Large intestine (tissue), 3 donors: ENCODE measurements at regions not wholly inside any gene's neighbourhood (a gene's known extent, or its start where the extent isn't known, plus 50 kb on each side); places are given as distances from the start of the nearest gene placed in this dataset.

ENCODE experiments used
- DNase-seq, 2 donors: peaks; one replicate each; pipeline versions ENCODE4 v3.0.0 to v3.0.0-alpha.2; 2013
- H3K27ac ChIP-seq: one replicate; pipeline ENCODE4 v1.5.1; 2013; ENCODE audit warnings: low read length
- H3K27me3 ChIP-seq: 2 replicates; pipeline ENCODE4 v1.6.1; 2013; ENCODE audit warnings: low read length; ENCODE audit not compliant: control insufficient read depth, insufficient read depth
- H3K36me3 ChIP-seq: 2 replicates; pipeline ENCODE4 v1.6.1; 2013; ENCODE audit warnings: low read length; ENCODE audit not compliant: control insufficient read depth, insufficient read depth
- H3K4me1 ChIP-seq: one replicate; pipeline ENCODE4 v1.6.1; 2013; ENCODE audit warnings: low read length; ENCODE audit not compliant: control insufficient read depth, insufficient read depth
- H3K4me3 ChIP-seq: one replicate; pipeline ENCODE4 v1.5.1; 2013; ENCODE audit warnings: low read length
- H3K9me3 ChIP-seq: one replicate; pipeline ENCODE4 v1.6.1; 2013; ENCODE audit warnings: mild to moderate bottlenecking, low read depth, low read length, moderate library complexity; ENCODE audit not compliant: control insufficient read depth
- WGBS: methylation state at CpG from one replicate; pipeline ENCODE4 v1.1.5; 2013; ENCODE audit warnings: low lambda C conversion rate; ENCODE audit not compliant: insufficient coverage; 5-methylcytosine and 5-hydroxymethylcytosine counted together

DNA sequence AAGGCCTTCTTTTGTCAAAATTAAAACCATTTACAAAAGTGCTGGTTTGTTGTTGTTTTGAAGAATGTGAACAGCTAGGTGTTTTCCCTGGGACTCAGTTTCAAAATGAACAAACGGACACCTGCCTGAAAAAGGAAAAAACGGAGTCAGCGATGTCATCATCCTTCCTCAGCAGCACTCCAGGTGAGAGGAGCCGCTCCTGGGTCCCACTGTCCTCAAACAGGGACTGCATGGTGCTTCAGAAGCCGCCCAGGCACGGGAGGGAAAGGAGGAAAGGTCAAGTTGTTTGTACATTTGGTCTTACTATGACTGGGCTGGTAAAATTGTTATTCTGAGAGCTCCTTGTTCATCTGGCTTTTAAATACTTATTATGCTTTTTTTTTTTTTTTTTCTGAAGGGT, 69.0 kb upstream of the ZSWIM6 start:
- Histone ChIP-seq H3K9me3 (no peaks in the 10 kb centered on the region), H3K36me3 (no peaks in the 10 kb centered on the region), H3K4me1 (no peaks in the 10 kb centered on the region), H3K4me3 (no peak overlapping the region), H3K27me3 (no peaks in the 10 kb centered on the region), H3K27ac (no peak overlapping the region)
- DNase-seq: no peak
- WGBS: no CpG with 5 or more reads among the region's 6 CpGs

DNA sequence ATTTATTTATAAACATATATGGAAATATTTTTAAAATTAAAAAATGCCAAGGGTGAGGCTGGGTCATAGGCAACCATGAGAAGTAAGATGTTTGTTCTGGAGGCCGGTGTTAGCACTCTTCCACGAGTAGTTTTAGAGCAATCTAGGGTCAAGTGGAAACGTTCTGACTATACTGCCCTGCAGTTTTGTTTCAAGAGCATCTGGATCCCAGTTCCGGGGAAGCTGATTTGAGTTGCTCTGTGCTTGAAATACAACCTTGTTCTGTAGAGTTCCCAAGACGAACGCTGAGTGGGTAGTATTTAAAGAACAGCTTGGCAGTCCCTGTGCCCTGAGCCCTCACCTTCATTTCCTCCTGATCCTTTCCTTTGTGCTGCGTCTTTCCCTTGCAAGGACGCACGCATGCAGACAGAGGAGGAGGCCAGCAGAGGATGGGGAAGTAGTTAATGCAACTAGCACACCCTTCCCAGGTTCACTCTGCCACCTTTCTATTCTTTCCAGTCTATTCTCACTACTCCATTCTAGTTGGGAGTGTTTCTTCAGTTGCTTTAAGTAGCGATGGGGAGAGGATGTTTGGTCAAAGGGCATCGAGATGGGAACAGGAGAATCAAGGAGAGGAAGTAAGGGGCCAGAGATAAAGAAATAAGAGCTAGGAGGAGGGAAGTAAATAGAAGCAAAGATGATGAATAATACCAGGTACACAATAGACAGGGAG, 68.3 kb upstream of the ZSWIM6 start:
- WGBS: no CpG with 5 or more reads among the region's 11 CpGs
- H3K27ac ChIP-seq: no peak overlapping the region
- no peaks in the 10 kb centered on the region for H3K36me3 ChIP-seq

DNA sequence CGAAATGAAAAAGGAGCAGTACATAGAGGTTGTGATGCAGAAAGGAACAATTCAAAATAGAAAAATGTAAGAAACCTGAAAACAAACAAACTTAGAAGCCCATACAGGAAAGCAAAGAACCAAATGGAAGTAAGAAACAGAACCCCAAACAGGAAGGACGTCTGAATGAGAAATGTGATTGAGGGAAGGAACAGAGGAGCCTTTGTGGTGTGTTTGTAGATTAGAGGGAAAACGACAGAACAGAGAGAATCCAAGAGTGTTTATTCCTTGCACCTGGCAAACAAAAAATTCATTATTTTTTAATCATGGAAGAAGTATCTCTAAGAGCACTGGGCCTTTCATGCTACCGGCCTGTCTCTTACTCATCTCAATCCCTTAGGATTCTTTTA, 67.8 kb upstream of the ZSWIM6 start:
- 80% methylated on average over 3 of the region's 4 CpGs for WGBS
- Histone ChIP-seq H3K4me1 (no peaks in the 10 kb centered on the region), H3K9me3 (no peaks in the 10 kb centered on the region), H3K4me3 (no peak overlapping the region), H3K27ac (no peak overlapping the region), H3K36me3 (no peaks in the 10 kb centered on the region), H3K27me3 (no peaks in the 10 kb centered on the region)
- DNase-seq: no peak

More for the DNA sequence above, 68.3 kb upstream of the ZSWIM6 start:
- Histone ChIP-seq H3K9me3 (no peaks in the 10 kb centered on the region), H3K4me1 (no peaks in the 10 kb centered on the region), H3K27me3 (no peaks in the 10 kb centered on the region), H3K4me3 (no peak overlapping the region)
- DNase-seq: no peak

DNA sequence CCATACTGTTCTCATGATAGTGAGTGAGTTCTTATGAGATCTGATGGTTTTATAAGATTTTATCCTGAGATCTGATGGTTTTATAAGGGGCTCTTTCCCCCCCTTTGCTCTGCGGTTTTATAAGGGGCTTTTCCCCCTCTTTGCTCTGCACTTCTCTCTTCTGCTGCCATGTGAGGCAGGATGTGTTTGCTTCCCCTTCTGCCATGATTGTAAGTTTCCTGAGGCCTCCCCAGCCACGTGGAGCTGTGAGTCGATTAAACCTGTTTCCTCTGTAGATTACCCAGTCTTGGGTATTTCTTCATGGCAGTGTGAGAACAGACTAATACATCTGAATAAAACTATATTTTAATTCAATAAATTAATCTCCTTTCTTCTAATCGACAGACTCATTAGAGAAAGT, 64.9 kb upstream of the ZSWIM6 start:
- no peak for DNase-seq
- Histone ChIP-seq H3K4me1 (no peaks in the 10 kb centered on the region), H3K27ac (no peak overlapping the region), H3K27me3 (no peaks in the 10 kb centered on the region), H3K4me3 (no peak overlapping the region), H3K36me3 (no peaks in the 10 kb centered on the region), H3K9me3 (no peaks in the 10 kb centered on the region)
- 90% methylated on average over 2 of the region's 4 CpGs for WGBS

DNA sequence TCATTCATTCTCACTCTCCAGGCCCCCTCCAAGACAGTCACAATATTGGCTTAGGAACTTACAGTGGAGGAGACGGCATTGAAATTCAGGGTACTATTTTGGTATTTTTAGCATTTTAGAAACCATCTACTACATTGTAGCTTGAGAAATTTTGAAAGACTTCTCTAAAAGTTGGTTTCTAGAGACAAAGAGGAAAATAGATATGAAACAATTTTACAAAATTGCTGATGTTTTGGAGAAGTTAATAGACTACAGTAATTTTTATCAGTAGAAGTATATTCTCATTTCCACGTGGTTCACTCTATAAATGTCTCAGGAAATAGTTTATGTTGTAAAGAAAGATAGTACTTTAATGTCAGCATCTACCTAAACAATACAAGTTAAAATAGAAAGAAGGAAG, 63.2 kb upstream of the ZSWIM6 start:
- no CpG with 5 or more reads among the region's 2 CpGs for WGBS
- H3K36me3 ChIP-seq: no peaks in the 10 kb centered on the region
- no peaks in the 10 kb centered on the region for H3K4me1 ChIP-seq
- H3K9me3 ChIP-seq: no peaks in the 10 kb centered on the region
- no peak overlapping the region for H3K27ac ChIP-seq
- H3K27me3 ChIP-seq: no peaks in the 10 kb centered on the region
- no peak for DNase-seq
- no peak overlapping the region for H3K4me3 ChIP-seq

DNA sequence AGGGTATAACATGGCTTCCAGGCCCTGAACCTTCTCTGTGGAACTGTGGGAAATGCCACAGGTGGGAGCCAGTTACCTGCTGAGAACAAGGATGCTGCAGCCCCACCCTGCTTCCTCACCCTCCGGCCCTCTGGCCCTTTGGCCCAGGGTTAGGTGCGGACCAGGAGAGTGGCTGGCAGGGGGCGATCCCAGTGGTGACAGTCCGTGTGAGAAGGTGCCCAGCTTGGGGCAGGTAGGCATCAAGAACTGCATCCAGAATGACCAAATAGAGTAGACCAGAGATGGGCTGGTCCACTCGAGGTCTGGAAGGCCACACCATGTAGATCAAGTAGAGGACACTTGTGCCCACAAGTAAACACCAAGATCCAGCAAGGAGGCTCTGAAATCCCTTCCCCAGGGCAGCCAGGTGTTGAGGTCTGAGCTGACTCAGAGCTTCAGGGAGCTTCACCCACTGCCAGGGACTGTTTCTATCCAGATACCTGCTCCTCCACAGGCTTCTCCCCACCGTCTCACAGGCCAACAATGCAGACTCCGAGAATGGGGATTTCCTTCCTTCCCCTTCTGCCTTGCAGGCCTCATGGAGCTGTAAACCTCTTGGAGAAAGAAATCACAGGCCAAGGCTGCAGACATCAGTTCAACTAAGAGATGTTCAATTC, 61.4 kb upstream of the ZSWIM6 start:
- Histone ChIP-seq H3K36me3 (no peaks in the 10 kb centered on the region), H3K9me3 (no peaks in the 10 kb centered on the region), H3K27ac (no peak overlapping the region), H3K4me3 (no peak overlapping the region), H3K4me1 (no peaks in the 10 kb centered on the region), H3K27me3 (no peaks in the 10 kb centered on the region)
- WGBS: no CpG with 5 or more reads among the region's 7 CpGs
- no peak for DNase-seq

DNA sequence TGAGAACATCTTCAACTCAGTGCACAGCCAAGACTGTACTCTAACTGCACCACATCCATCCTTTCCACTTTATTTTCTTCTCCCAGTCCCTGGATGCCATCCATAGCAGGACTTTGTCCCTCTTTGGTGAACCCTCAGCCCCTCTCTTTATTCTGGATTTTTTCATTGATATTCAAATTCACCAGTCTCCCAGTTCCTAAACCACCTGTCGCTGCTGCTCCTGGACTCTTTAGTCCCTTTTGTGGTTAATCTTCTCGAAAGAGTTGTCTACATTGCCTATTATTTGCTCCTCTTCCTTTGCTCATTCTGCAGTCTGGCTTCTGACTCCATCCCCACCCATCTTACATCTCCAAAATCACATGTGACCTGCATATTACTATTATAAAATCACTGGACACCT, 59.4 kb upstream of the ZSWIM6 start:
- no peaks in the 10 kb centered on the region for H3K4me1 ChIP-seq
- no peaks in the 10 kb centered on the region for H3K27me3 ChIP-seq
- H3K27ac ChIP-seq: no peak overlapping the region
- no peak overlapping the region for H3K4me3 ChIP-seq
- no peaks in the 10 kb centered on the region for H3K9me3 ChIP-seq
- DNase-seq: no peak
- no peaks in the 10 kb centered on the region for H3K36me3 ChIP-seq
- WGBS: 88% methylated on average over 1 of the region's 2 CpGs

DNA sequence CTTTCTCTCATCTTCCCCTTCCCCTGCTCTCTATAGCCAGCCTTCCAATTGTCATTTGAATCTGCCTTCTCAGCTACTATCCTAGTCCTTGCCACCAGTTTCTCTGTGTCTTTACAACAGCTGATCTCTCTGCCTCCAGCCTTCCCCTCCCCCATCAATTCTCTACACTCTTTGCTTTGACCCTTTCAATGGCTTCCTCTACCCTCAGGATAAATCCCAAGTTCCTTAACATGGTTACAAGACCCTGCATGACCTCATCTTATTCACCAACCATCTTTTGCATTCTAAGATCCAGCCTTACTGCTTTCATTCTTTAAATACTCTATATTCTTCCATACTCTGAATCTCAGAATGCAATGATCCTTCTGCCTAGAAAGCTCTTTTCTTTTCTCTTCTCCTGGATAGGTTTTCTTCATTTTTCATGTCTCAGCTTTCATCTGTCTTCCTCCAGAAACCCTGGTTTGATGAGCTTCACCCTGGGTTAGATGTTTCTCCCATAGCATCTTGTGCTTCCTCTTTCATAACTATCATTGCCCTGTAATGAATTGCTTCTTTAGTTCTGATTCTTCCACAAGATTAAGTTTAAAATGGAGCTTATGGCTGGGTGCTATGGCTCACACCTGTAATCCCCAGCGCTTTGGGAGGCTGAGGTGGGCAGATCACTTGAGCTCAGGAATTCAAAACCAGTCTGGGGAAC, 58.6 kb upstream of the ZSWIM6 start:
- WGBS: no CpG with 5 or more reads among the region's 1 CpG
- Histone ChIP-seq H3K27ac (no peak overlapping the region), H3K9me3 (no peaks in the 10 kb centered on the region)

DNA sequence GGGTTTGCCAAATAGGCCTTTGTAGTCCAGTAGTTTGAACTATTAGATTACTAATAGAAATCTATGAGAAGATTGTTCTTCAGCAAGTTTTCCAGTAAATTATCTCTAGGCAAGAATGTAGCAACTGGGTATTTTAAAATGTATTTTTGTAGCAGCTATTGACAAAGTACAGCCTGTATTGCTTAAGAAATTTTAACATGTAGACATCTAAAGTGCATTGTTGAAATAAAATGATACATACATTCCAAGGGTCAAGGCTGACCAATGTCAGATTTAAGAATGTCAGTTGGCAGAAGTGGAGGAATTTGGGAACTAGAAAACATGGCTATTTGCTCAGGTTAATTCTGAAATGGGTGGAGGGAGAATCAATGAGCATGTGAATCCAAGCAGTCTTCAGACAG, 57.5 kb upstream of the ZSWIM6 start:
- H3K4me1 ChIP-seq: no peaks in the 10 kb centered on the region
- no peaks in the 10 kb centered on the region for H3K9me3 ChIP-seq
- H3K27ac ChIP-seq: no peak overlapping the region
- no peaks in the 10 kb centered on the region for H3K27me3 ChIP-seq
- no peak for DNase-seq
- H3K4me3 ChIP-seq: no peak overlapping the region
- no peaks in the 10 kb centered on the region for H3K36me3 ChIP-seq

More for the DNA sequence above, 58.6 kb upstream of the ZSWIM6 start:
- Histone ChIP-seq H3K4me3 (no peak overlapping the region), H3K4me1 (no peaks in the 10 kb centered on the region), H3K27me3 (no peaks in the 10 kb centered on the region), H3K36me3 (no peaks in the 10 kb centered on the region)
- DNase-seq: no peak

DNA sequence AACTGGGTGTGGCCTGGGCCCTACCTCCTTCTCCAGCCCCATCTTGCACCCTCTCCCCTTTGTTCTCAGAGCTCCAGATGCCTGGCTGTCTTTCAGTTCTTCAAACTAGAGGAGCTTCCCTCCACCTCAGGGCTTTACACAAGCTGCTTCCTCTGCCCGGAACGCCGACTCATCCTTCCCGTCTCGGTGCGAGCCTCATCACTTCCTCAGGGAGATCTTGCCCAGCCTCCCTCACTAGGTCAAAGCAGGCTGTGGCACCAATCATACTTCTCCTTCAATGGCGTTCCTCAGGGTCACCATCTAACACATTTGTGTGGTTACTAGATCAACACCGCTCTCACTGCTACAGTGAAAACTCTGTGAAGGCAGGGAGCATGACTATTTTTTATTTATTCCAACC, 56.2 kb upstream of the ZSWIM6 start:
- no peaks in the 10 kb centered on the region for H3K27me3 ChIP-seq
- WGBS: no CpG with 5 or more reads among the region's 8 CpGs
- DNase-seq: no peak
- no peaks in the 10 kb centered on the region for H3K36me3 ChIP-seq
- H3K4me1 ChIP-seq: peaks cover 11% of the 10 kb centered on the region
- H3K4me3 ChIP-seq: no peak overlapping the region
- H3K27ac ChIP-seq: no peak overlapping the region
- H3K9me3 ChIP-seq: no peaks in the 10 kb centered on the region
